PC-9 (cell line): ENCODE measurements at regions not wholly inside any gene's neighbourhood (a gene's known extent, or its start where the extent isn't known, plus 50 kb on each side); places are given as distances from the start of the nearest gene placed in this dataset.

Source experiments
- EZH2 ChIP-seq: fragments of 200-600 bp; sonication (generic); IDR thresholded peaks from 2 replicates; pipeline ENCODE4 v1.8.0; 2017; ENCODE audit warnings: antibody characterized with exemption, low read depth
- TF ChIP-seq, protein P1 (sequence below): fragments of 200-600 bp; sonication (generic); conservative IDR thresholded peaks from 2 replicates; pipeline ENCODE4 v1.6.1; 2017; ENCODE audit warnings: mixed run types, antibody characterized with exemption, mild to moderate bottlenecking, moderate library complexity

DNA sequence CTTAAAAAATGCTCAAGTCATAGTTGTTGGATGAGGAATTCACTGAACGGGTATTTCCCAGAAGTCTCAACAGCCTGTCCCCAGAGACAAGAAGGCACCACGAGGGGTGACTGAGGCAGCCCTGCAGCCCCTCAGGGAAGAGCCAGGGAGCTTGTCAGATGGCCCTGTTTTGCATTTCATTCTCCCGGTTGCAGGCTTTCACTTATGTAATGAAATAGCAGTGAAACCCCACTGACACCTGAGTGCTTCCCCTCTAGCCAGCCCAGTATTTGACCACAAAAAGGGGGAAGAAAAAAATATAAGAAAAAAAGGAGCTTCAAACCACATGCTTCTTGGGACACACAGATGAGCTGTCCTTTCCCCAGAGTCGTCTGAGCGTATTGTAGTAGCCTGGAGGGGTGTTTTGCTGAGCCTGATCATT is 75.3 kb upstream of the IL12B start:
- TF ChIP-seq, protein P1, sequence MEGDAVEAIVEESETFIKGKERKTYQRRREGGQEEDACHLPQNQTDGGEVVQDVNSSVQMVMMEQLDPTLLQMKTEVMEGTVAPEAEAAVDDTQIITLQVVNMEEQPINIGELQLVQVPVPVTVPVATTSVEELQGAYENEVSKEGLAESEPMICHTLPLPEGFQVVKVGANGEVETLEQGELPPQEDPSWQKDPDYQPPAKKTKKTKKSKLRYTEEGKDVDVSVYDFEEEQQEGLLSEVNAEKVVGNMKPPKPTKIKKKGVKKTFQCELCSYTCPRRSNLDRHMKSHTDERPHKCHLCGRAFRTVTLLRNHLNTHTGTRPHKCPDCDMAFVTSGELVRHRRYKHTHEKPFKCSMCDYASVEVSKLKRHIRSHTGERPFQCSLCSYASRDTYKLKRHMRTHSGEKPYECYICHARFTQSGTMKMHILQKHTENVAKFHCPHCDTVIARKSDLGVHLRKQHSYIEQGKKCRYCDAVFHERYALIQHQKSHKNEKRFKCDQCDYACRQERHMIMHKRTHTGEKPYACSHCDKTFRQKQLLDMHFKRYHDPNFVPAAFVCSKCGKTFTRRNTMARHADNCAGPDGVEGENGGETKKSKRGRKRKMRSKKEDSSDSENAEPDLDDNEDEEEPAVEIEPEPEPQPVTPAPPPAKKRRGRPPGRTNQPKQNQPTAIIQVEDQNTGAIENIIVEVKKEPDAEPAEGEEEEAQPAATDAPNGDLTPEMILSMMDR, result no peak
- no peak for TF ChIP-seq EZH2
